ENCODE measurements at regions not wholly inside any gene's neighbourhood (a gene's known extent, or its start where the extent isn't known, plus 50 kb on each side); places are given as distances from the start of the nearest gene placed in this dataset.
A peak's percentile ranks its signal among the peaks of the same experiment; 100 is the strongest.

DNA sequence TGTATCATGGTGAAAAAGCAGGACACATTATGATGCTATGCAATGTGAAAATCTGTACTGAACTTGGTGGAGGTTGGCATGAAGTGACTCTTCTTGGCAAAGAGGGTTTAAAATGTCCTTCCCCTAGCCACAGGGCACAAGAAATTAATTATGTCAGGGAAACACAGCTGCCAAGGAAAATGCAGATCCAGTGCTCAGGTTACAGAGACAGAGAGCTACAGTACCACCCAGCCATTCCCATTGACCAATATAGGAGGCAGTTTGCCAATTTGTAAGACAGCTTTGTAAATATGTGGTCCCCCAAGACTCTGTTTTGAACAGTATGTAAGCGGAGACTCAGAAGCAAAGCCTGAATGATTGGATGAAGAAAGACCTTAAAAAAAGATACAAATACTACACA lies 69.4 kb upstream of the KLF12 start:
- no peak overlapping the region for H3K27ac Mint-ChIP-seq
- ChIA-PET CTCF (interaction anchor here (0.7 kb wide), 1 partner anchor 248 kb away, joined by 3 read pairs; no protein-coding TSS in a partner anchor), POLR2A (no interaction called here)
- intact Hi-C loops (cut with DNase I, micrococcal nuclease) = no loop called here
- no peaks in the 10 kb centered on the region for H3K4me1 Mint-ChIP-seq
- H3K36me3 Mint-ChIP-seq (ENCODE audit: low read depth) = no peaks in the 10 kb centered on the region
- H3K9me3 Mint-ChIP-seq (ENCODE audit: low read depth) = no peaks in the 10 kb centered on the region
- DNase-seq = no peak
- no peaks in the 10 kb centered on the region for H3K27me3 Mint-ChIP-seq
- H3K4me3 Mint-ChIP-seq = no peak overlapping the region
- ATAC-seq = no peak

DNA sequence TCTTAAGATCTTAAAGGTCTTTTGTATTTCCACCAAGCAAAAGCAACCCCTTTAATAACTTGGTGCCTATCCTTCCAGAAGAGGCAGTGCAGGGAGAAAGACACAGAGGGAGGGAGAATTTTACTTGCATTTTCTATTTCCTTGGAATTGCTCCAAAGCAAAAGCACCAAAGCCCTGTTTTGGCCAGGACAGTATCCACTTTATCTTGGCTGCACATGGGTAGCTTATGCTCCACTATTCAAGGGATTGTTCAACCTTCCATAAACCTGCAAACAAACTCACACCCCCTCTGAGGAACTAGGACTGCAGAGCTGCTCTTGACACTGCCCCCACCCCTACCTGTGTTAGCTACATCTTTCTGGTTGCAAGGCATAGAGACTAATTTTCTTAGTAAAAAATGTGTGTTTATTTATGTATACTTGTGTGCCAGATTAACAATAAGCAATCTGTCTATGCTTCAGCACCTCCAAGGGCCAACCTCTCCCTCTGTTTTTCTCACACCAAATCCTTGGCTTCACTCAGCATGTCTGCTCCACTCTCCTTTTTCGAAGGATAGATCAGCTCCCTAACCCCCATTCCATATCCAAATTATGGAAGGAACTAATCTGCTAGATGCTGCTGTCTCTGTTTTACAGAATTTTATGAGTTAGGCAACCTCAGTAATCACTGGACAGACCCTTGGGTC lies 68.1 kb upstream of the KLF12 start:
- DNase-seq = no peak
- no peak for ATAC-seq
- no peaks in the 10 kb centered on the region for H3K4me1 Mint-ChIP-seq
- ChIA-PET POLR2A (interaction anchor here (0.6 to 0.7 kb wide), 2 partner anchors 188 to 255 kb away, joined by 3 read pairs; no protein-coding TSS in a partner anchor), CTCF (interaction anchor here (0.5 kb wide), 1 partner anchor 85 kb away, joined by 4 read pairs; no protein-coding TSS in a partner anchor)
- no peaks in the 10 kb centered on the region for H3K36me3 Mint-ChIP-seq (ENCODE audit: low read depth)
- intact Hi-C loops (cut with DNase I, micrococcal nuclease) = no loop called here
- no peaks in the 10 kb centered on the region for H3K9me3 Mint-ChIP-seq (ENCODE audit: low read depth)
- no peak overlapping the region for H3K4me3 Mint-ChIP-seq
- no peak overlapping the region for H3K27ac Mint-ChIP-seq
- no peaks in the 10 kb centered on the region for H3K27me3 Mint-ChIP-seq

DNA sequence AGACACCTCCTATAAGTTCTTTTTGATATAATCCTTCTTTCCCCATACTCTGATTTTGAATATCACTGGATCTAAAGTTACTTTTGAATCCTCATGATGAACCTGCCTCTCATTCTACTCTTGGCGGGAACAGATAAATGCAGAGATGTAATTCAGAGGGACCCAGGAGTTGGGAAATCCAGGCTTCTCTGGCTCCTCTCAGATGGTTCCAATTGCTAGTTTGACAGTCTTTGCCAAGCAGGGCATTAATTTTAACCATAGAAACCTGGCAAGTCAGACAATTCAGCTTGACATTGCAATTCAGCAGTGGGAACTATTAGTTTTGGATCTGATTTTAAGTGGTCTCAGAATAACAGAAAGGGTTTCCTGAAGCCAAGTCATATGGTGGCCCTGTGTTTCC lies 67.3 kb upstream of the KLF12 start:
- Mint-ChIP-seq H3K9me3 (ENCODE audit: low read depth) (no peaks in the 10 kb centered on the region), H3K27ac (no peak overlapping the region), H3K4me1 (no peaks in the 10 kb centered on the region), H3K4me3 (no peak overlapping the region), H3K36me3 (ENCODE audit: low read depth) (no peaks in the 10 kb centered on the region), H3K27me3 (no peaks in the 10 kb centered on the region)
- ATAC-seq (no peak), DNase-seq (no peak)
- CTCF ChIA-PET = interaction anchor here (1.0 kb wide), 1 partner anchor 10 kb away, joined by 3 read pairs; no protein-coding TSS in a partner anchor
- intact Hi-C loops (cut with DNase I, micrococcal nuclease) = no loop called here
- POLR2A ChIA-PET = no interaction called here

DNA sequence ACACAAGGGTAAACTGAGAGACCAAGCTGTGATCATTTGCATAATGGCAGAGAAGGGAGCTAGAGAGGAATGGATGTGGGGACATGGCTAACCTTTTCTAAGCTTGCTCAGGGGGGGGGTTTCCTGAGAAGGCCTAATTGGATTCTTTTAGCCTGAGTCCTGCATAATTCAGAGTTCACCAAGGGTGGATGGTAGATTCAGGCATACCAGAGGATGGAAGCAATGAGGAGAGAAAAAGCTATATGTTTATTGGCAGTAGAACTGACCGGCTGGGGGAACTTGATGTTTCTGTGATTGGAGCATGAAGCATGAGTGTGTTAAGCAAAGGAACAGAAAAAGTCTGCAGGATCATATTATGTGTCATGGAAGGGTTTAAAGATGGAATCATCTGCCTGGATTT lies 65.9 kb upstream of the KLF12 start:
- H3K27me3 Mint-ChIP-seq = no peaks in the 10 kb centered on the region
- H3K27ac Mint-ChIP-seq = no peak overlapping the region
- no peaks in the 10 kb centered on the region for H3K36me3 Mint-ChIP-seq (ENCODE audit: low read depth)
- H3K9me3 Mint-ChIP-seq (ENCODE audit: low read depth) = no peaks in the 10 kb centered on the region
- CTCF ChIA-PET = no interaction called here
- H3K4me3 Mint-ChIP-seq = no peak overlapping the region
- DNase-seq (no peak), ATAC-seq (no peak)
- H3K4me1 Mint-ChIP-seq = no peaks in the 10 kb centered on the region
- POLR2A ChIA-PET = interaction anchor here (0.7 kb wide), 1 partner anchor 124 kb away, joined by 3 read pairs; no protein-coding TSS in a partner anchor
- intact Hi-C loops (cut with DNase I, micrococcal nuclease) = no loop called here

DNA sequence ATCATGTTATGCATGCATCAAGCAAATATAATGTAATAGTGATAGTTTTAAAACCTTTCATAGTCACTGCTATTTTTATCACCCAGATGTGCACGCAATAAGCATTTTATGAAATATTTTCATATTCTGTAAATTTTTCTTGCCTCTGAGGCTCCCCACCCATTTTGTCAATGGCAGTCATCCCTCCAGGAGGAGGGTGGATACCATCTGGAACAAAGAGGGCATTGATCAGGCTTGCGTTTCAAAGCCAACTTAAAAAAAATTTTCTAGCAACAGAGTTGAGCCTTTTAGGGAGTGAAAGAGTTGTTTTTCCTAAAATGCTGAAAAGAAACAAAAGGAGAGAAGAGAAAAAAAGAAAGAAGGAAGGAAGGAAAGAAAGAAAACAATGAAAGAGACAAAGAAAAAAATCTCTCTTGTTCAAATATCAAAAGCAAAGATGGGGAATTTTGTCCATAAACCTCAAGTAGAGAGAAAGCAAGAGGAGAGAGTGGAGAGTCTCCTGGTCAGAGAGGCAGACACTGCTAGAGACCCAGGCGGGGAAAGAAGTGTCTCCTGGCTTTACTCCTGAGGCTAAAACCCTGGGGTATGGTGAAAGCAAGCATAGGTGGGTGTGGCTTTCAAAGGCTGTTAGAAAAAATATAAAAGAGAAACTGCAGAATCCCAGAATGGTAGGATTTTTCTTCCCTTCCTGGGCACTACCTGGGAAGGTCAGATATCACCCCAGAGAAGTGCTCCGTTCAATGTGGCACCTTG lies 63.6 kb upstream of the KLF12 start:
- H3K4me3 Mint-ChIP-seq = no peak overlapping the region
- ChIA-PET CTCF (no interaction called here), POLR2A (no interaction called here)
- peaks cover 8% of the 10 kb centered on the region for H3K4me1 Mint-ChIP-seq
- DNase-seq (no peak), ATAC-seq (no peak)
- H3K9me3 Mint-ChIP-seq (ENCODE audit: low read depth) = no peaks in the 10 kb centered on the region
- H3K27me3 Mint-ChIP-seq = no peaks in the 10 kb centered on the region
- no peaks in the 10 kb centered on the region for H3K36me3 Mint-ChIP-seq (ENCODE audit: low read depth)
- H3K27ac Mint-ChIP-seq = no peak overlapping the region
- intact Hi-C loops (cut with DNase I, micrococcal nuclease) = no loop called here

DNA sequence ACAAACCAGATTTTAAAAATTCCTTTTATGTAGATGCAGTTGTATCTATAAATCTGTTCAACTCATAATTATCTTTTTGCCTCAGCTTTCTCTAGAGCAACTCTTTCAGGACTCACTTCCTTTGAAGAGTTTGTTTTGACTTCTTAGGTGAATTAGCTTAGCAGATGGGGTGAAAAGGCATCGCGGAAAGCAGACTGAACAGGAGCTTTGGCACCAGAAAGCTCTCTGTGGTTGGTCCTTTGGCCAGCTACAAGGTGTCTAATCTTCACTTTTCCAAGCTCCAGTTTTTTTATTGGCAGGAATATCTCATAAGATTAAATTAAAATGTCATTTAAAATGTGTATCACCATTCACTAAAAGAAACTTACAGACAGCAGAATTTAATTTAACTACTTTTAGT lies 60.6 kb upstream of the KLF12 start:
- no peak for DNase-seq
- CTCF ChIA-PET = no interaction called here
- H3K4me1 Mint-ChIP-seq = peaks cover 20% of the 10 kb centered on the region

DNA sequence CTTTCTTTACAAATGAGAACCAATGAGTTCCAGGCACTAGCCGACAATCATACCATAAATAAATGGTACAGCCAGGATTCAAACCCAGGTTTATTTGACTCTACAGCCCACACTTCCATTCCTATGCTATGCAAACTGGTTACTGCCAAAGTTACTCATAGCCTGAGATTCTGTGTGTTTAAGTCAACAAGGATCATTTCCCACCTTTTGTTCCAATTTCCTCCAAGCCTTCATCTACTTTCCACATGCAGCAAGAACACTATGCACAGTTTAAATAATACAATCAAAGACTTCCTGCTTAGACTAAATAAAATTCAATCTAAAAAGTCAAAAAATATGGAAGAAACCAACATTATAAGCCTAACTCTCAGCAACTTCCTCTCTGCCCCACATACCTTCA lies 59.2 kb upstream of the KLF12 start:
- H3K4me1 Mint-ChIP-seq = peaks cover 20% of the 10 kb centered on the region

More for the DNA sequence above, 60.6 kb upstream of the KLF12 start:
- Mint-ChIP-seq H3K36me3 (ENCODE audit: low read depth) (no peaks in the 10 kb centered on the region), H3K27me3 (no peaks in the 10 kb centered on the region), H3K4me3 (no peak overlapping the region), H3K27ac (no peak overlapping the region), H3K9me3 (ENCODE audit: low read depth) (no peaks in the 10 kb centered on the region)
- ATAC-seq = no peak
- intact Hi-C loops (cut with DNase I, micrococcal nuclease) = no loop called here
- POLR2A ChIA-PET = no interaction called here

DNA sequence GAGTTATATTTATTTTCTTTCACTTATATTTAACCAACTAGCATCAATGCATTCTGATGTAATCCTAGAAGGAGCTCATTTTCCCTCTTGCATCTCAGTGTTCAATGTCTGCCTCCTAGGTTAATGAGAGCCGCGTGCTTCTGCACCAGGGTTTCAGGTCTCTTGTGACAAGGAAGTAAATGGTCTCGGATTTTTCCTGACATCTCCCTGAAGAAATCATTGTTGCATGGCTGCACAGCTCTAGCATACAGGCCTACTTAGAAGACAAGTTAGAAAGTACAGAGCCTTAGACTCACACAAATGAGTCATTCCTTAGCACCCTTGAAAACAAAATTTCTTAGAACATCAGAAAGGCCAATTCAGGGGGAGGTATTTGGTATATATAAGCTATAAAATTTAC lies 57.2 kb upstream of the KLF12 start:
- Mint-ChIP-seq H3K27me3 (no peaks in the 10 kb centered on the region), H3K4me3 (no peak overlapping the region), H3K4me1 (peaks cover 20% of the 10 kb centered on the region), H3K27ac (no peak overlapping the region), H3K36me3 (ENCODE audit: low read depth) (no peaks in the 10 kb centered on the region), H3K9me3 (ENCODE audit: low read depth) (no peaks in the 10 kb centered on the region)
- no peak for DNase-seq
- intact Hi-C loops (cut with DNase I, micrococcal nuclease) = no loop called here
- CTCF ChIA-PET = interaction anchor here (0.9 to 1.4 kb wide), 3 partner anchors 10 to 96 kb away, joined by 3 read pairs; no protein-coding TSS in a partner anchor
- POLR2A ChIA-PET = interaction anchor here (0.6 kb wide), 1 partner anchor 59 kb away, joined by 3 read pairs; no protein-coding TSS in a partner anchor
- peak; percentile 80 for ATAC-seq

More for the DNA sequence above, 59.2 kb upstream of the KLF12 start:
- intact Hi-C loops (cut with DNase I, micrococcal nuclease) = no loop called here
- Mint-ChIP-seq H3K27me3 (no peaks in the 10 kb centered on the region), H3K9me3 (ENCODE audit: low read depth) (no peaks in the 10 kb centered on the region), H3K36me3 (ENCODE audit: low read depth) (no peaks in the 10 kb centered on the region), H3K27ac (no peak overlapping the region), H3K4me3 (no peak overlapping the region)
- no peak for ATAC-seq
- ChIA-PET POLR2A (no interaction called here), CTCF (no interaction called here)
- DNase-seq = no peak

DNA sequence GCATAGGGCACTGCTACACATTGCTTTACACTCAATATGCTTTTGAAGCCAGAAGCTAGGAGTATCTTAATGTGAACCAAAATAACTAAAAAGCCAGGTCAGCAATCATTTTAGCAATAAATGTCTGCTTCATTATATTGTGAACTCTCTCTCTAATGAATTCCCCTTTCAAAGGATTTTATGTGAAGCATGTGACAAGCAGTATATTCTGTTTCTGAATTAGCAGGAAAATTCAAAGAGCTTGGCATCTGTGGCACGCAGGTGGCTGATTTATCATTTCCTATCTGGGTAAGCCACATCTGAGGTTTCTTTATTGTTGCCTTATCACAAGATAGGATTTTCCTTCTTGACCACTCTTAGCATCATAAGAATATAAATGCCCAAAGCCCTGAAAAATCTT lies 56.8 kb upstream of the KLF12 start:
- ATAC-seq (peak; percentile 53), DNase-seq (peak; percentile 19)
- POLR2A ChIA-PET = interaction anchor here (0.6 kb wide), 1 partner anchor 60 kb away, joined by 3 read pairs; no protein-coding TSS in a partner anchor
- Mint-ChIP-seq H3K9me3 (ENCODE audit: low read depth) (no peaks in the 10 kb centered on the region), H3K4me3 (no peak overlapping the region), H3K27ac (no peak overlapping the region), H3K36me3 (ENCODE audit: low read depth) (no peaks in the 10 kb centered on the region), H3K4me1 (peaks cover 20% of the 10 kb centered on the region), H3K27me3 (no peaks in the 10 kb centered on the region)
- CTCF ChIA-PET = interaction anchor here (0.9 to 1.4 kb wide), 3 partner anchors 10 to 106 kb away, joined by 3 read pairs; no protein-coding TSS in a partner anchor
- intact Hi-C loops (cut with DNase I, micrococcal nuclease) = no loop called here

DNA sequence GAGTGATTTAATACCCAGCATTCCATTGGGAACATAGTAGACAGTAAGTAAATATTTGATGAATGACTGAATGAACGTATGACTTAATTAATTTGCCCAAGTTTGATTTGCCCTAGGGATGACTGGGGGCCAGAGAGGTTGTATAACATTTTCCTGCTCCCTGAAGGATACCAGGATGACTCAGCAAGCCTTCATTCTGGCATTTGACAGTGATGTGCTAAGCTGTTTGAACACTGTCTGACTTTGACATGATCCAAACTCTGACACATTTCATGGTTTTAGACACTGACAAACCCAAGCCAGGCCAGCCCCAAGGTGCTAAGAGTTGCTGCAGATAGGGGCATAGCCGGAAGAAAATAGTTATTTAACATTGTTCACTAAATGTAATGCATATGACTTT lies 53.4 kb upstream of the KLF12 start:
- Mint-ChIP-seq H3K27me3 (no peaks in the 10 kb centered on the region), H3K9me3 (ENCODE audit: low read depth) (no peaks in the 10 kb centered on the region), H3K4me3 (no peak overlapping the region), H3K36me3 (ENCODE audit: low read depth) (no peaks in the 10 kb centered on the region), H3K4me1 (peaks cover 12% of the 10 kb centered on the region), H3K27ac (no peak overlapping the region)
- DNase-seq (no peak), ATAC-seq (peak; percentile 42)
- POLR2A ChIA-PET = no interaction called here
- CTCF ChIA-PET = interaction anchor here (0.6 kb wide), 2 partner anchors 474 to 527 kb away, joined by 3 read pairs; no protein-coding TSS in a partner anchor
- intact Hi-C loops (cut with DNase I, micrococcal nuclease) = no loop called here

DNA sequence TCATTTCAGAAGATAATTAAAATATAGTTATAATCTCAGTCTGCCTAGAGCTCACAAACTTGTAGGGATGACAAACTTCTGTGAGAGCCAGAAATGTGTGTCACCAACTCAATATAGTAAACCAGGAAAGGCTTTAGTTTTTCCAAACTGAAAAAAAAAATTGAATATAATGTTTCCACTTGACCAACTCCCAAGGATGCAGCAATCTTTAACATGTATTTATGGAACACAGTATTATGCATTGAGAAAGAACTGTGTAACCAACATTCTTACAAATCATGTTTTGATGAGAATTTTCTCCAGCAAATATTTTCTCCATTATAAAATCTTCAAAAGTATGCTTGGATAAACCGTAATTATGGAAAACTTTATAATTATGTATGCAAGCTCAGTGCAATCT lies 50.1 kb upstream of the KLF12 start:
- no peaks in the 10 kb centered on the region for H3K27me3 Mint-ChIP-seq
- no peak overlapping the region for H3K27ac Mint-ChIP-seq
- no peaks in the 10 kb centered on the region for H3K36me3 Mint-ChIP-seq (ENCODE audit: low read depth)
- intact Hi-C loops (cut with DNase I, micrococcal nuclease) = no loop called here
- H3K4me3 Mint-ChIP-seq = no peak overlapping the region
- POLR2A ChIA-PET = no interaction called here
- DNase-seq = no peak
- no peaks in the 10 kb centered on the region for H3K9me3 Mint-ChIP-seq (ENCODE audit: low read depth)
- CTCF ChIA-PET = interaction anchor here (1.0 kb wide), 1 partner anchor 18 kb away, joined by 4 read pairs; no protein-coding TSS in a partner anchor
- no peaks in the 10 kb centered on the region for H3K4me1 Mint-ChIP-seq
- no peak for ATAC-seq

Measured in activated CD4-positive, alpha-beta T cell treated with anti-CD3 and anti-CD28 coated beads for 36 hours (primary cell).